ENCODE measurements at regions not wholly inside any gene's neighbourhood (a gene's known extent, or its start where the extent isn't known, plus 50 kb on each side); places are given as distances from the start of the nearest gene placed in this dataset.

GRCh38 chr1:186550832-186551231 is 89.9 kb upstream of the PDC start:
- DNase-seq: no peak

GRCh38 chr1:186541003-186541402 is 80.1 kb upstream of the PDC start:
- DNase-seq: no peak

DNA sequence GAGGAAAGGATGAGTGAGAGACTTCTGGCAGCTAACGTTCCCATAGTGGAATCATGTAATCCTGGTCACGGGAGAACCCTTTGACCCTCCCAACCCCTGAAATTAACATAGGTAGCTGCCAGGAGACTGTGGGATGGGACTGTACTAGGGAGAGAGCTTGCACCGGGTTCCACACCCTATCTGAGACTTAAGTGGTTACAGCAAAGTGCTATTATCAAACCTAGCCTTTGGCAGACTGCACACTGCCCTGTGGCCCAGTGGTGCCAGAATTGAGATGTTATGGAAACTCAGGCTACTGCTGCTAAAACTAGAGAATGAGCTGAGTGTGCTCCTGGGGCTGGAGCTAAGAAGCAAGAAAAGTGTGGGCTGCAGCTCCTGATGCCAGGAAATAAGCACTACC is 79.6 kb upstream of the PDC start:
- DNase-seq: no peak

- DNase-seq: no peak
Measured at GRCh38 chr1:186536273-186536890, 75.5 kb upstream of the PDC start.

- no peak for DNase-seq
Measured at GRCh38 chr1:186535388-186536133, 74.6 kb upstream of the PDC start.

DNA sequence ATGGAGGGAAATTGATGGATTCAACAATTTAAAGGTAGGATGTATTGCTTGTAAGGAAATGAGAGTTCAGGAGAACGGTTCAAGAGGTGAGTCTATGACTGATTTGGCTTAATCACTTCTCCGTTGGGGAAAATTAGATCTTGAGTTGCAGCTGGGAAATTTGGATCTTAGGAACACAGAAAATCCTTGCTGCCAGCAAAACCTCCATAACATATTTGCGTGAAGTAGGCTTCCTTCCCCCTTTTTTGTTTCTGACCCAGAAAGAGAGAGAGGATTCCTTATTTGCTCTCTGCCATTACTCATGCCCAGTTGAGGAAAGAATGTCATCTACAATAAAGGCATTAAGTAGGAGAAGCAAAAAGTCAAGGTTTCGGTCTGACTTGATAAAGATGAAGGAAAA is 73.5 kb upstream of the PDC start:
- no peak for DNase-seq

- DNase-seq: no peak
Measured at GRCh38 chr1:186532466-186532865, 71.6 kb upstream of the PDC start.

- DNase-seq: no peak
Measured at GRCh38 chr1:186531561-186532165, 70.7 kb upstream of the PDC start.

DNA sequence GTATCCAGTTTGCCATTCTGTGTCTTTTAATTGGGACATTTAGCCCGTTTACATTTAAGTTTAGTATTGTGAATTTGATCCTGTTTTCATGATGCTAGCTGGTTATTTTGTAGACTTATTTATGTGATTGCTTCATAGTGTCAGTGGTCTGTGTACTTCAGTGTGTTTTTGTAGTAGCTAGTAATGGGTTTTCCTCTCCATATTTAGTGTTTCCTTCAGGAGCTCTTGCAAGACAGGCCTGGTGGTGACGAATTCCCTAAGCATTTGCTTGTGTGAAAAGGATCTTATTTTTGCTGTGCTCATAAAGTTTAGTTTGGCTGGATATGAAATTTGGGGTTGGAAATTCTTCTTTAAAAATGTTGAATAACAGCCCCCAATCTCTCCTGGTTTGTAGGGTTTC is 69.2 kb upstream of the PDC start:
- DNase-seq: no peak

DNA sequence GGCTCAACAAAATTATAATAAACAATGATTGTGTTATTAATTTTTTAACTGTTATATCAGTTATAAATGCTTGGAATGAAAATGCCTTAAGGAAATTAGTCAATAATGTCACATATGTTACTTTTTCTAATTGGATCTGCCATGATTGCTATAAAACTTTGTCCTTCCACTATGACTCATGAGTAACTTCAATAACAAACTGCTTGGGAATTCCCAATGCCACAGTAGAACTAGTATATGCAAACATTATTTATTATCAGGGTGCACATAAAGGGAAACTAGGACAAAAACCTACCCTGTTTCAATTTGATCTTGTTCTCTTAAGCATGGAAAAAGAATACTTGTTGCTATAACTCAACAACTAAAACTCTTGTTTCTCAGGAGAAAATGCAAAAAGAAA is 59.1 kb upstream of the PDC start:
- DNase-seq: no peak

DNA sequence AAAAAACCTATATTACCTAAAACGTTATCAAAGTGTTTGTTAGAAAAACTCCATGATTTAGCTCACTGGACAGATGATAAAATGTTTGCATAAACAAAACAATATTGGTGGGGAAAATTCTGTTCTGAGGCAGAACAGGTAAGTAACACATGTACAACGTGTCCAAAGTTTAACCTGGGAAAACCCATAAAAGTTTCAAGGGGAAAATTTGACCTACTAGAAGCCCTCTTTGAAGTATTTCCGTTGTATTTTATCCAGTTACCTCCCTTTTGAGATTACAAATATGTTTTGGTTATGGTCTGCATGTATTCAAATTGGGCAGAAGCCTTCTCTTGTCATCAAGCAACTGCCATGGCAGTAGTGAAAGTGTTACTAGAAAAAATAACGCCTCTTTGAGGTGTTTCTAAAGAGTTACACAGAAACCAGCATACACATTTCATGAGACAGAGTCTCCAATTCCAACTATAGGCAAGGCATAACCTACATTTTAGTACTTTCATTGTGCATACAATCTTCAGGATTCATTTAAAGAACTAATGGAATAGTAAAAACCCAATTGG is 58.0 kb upstream of the PDC start:
- DNase-seq: no peak

DNA sequence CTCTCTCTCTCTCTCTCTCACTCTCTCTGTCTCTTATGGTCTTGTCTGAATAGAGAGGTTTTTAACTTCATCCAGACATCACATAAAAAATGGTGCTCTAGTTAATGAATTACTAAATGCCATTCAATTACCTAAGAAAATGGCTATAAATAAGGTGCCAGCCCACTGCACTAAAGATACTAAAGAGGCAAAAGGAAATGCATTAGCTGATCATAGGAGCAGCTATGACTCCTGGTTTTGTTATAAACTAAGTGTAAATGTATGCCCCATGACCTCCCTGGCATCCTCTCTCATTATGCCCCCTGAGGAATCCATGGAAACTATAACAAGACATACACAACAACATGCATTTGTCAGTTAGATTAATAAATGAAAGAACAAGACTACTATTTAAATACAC is 57.5 kb upstream of the PDC start:
- DNase-seq: no peak

DNA sequence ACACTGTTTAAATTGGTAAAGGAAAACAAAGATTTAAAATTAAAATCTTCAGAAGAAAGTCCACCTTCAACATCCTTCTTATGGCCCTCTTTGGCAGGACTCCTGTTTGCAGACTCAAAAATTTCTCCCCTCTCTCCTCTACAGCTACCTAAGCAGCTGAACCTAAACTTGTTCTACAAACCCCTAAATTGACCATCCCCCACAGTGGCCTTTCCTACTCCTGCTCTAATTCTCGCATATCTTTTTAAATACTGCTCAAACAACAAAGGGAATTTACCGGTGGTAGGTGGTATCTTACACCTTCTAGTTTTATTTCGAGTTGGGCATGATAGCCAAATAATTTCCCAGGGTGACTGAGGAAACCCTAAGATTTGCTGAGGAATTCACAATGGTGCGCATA is 53.5 kb upstream of the PDC start:
- DNase-seq: no peak

DNA sequence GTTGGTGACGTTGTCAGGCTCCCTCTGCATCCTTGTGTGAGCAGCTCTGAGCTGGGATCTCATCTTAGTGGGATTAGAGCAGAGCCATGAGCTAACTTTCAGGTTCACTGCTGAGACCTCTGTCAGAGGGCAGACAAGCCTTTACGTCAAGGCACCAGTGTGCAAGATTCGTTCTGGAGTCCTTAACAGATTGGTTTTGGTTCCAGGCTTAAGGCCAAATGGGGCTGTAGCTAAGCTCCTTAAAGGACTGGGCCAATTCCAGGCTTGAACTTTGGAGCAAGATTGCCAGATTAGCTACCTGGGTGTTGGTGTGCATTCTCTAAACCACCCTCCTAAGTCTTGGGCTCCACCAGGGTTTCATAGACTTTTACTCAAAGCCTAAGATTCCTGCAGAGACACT is 52.6 kb upstream of the PDC start:
- no peak for DNase-seq

DNA sequence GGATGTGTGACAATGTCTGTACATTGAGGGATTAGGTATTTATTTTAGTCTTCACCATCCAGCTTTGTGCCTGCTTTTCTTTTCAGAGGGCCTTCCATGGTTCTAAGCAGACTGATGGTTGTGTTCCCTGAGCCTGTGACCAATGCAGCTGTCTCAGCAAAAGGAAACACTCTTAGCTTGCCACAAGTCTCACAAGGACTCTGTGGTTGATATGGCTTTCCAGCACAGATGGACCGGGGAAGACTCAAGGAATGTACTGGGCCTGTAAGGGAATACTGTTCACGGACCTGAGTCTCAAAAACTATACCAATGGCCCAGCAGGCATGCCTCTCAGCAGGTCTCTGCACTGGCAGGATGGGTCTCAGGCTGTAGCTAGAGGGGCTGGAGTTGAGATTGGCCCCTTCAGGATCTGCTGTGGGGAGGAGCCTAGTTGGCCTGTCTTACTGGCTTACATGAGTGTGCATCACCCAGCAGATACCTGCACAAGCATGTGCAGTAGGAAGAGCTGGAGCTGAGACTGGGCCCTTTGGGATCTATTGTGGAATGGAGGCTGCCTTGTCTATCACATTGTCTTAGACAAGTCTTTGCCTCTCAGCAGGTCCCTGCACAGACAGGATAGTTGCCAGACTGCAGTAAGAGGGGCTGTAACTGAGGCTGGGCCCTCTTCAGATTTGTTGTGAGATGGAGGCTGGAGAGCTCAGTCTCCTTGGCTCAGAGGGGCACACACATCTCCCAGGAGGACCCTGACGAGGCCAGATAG is 52.0 kb upstream of the PDC start:
- no peak for DNase-seq

DNA sequence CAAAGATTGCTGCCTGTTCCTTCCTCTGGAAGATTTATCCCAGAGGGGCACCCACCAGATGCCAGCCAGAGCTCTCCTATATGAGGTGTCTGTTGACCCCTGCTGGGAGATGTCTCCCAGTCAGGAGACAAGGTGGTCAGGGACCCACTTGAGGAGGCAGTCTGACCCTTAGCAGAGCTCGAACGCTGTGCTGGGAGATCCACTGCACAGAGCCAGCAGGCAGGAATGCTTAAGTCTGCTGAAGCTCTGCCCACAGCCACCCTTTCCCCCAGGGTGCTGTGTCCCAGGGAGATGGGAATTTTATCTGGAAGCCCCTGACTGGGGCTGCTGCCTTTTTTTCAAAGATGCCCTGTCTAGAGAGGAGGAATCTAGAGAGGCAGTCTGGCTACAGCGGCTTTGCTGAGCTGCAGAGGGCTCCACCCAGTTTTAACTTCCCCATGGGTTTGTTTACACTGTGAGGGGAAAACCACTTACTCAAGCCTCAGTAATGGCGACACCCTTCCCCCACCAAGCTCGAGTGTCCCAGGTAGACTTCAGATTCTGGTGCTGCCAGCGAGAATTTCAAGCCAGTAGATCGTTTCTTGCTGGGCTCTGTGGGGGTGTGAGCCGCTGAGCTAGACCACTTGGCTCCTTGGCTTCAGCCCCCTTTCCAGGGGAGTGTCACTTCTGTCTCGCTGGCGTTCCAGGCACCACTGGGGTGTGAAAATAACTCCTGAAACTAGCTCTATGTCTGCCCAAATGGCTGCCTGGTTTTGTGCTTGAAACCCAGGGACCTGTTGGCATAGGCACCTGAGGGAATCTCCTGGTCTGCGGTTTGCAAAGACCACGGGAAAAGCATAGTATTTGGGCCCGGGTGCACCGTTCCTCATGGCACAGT is 51.1 kb upstream of the PDC start:
- peak; percentile 34 for DNase-seq
